ENCODE measurements at regions not wholly inside any gene's neighbourhood (a gene's known extent, or its start where the extent isn't known, plus 50 kb on each side); places are given as distances from the start of the nearest gene placed in this dataset.

GRCh38 chr4:14076776-14077175 is 449.3 kb upstream of the BOD1L1 start:
- Mint-ChIP-seq H3K9me3 (peaks cover 17% of the 10 kb centered on the region), H3K27ac (no peak overlapping the region), H3K27me3 (ENCODE audit: insufficient read depth) (no peaks in the 10 kb centered on the region), H3K4me3 (no peak overlapping the region), H3K36me3 (ENCODE audit: low read depth) (no peaks in the 10 kb centered on the region), H3K4me1 (ENCODE audit: low read depth) (no peaks in the 10 kb centered on the region)
- no peak for DNase-seq (ENCODE audit: low spot score)
- intact Hi-C loops (cut with micrococcal nuclease), result no loop called here

DNA sequence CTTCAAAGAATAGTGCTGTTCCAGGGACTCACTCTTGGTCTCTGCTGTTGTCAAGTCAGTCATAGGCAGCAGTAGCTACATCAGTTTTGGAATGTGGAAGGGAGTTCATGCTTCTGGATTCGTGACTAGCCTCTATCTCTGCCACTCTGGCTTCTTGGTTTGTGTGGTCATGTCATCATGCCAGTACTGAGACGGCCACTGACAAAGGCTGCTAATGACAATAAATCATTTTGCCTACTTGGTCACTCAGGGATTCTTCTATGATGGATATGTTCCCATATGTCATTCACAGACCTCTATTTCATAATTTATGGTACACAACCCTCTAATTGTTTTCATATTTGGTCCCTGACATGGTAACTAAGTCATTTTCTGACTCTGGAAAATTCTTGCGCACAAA is 450.8 kb upstream of the BOD1L1 start:
- DNase-seq (ENCODE audit: low spot score), result no peak
- H3K9me3 Mint-ChIP-seq, result peaks cover 4% of the 10 kb centered on the region
- H3K36me3 Mint-ChIP-seq (ENCODE audit: low read depth), result no peaks in the 10 kb centered on the region
- no peak overlapping the region for H3K27ac Mint-ChIP-seq
- H3K4me3 Mint-ChIP-seq, result no peak overlapping the region
- H3K4me1 Mint-ChIP-seq (ENCODE audit: low read depth), result no peaks in the 10 kb centered on the region
- H3K27me3 Mint-ChIP-seq (ENCODE audit: insufficient read depth), result no peaks in the 10 kb centered on the region
- intact Hi-C loops (cut with micrococcal nuclease), result no loop called here

DNA sequence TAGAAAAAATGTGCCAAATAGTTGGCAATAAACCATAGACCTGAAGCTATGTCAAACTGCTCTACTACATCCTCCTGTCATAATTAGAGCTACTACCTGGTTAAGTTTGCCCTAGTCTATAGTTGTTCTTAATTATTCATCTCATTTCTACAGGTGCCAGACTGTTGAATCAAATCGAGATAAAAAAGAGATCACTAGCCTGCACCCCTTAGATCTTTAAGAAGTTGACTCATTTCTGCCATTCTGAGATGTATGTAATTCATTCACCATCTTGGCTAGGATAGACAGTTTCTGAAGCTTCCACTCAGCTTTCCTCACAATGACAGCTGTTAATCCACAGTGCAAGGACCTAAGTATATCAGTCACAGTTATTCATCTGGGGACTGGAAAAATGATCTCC is 452.1 kb upstream of the BOD1L1 start:
- intact Hi-C loops (cut with micrococcal nuclease), result no loop called here
- no peaks in the 10 kb centered on the region for H3K4me1 Mint-ChIP-seq (ENCODE audit: low read depth)
- no peaks in the 10 kb centered on the region for H3K27me3 Mint-ChIP-seq (ENCODE audit: insufficient read depth)
- no peak overlapping the region for H3K27ac Mint-ChIP-seq
- no peak overlapping the region for H3K4me3 Mint-ChIP-seq
- DNase-seq (ENCODE audit: low spot score), result no peak
- no peaks in the 10 kb centered on the region for H3K9me3 Mint-ChIP-seq
- H3K36me3 Mint-ChIP-seq (ENCODE audit: low read depth), result no peaks in the 10 kb centered on the region

DNA sequence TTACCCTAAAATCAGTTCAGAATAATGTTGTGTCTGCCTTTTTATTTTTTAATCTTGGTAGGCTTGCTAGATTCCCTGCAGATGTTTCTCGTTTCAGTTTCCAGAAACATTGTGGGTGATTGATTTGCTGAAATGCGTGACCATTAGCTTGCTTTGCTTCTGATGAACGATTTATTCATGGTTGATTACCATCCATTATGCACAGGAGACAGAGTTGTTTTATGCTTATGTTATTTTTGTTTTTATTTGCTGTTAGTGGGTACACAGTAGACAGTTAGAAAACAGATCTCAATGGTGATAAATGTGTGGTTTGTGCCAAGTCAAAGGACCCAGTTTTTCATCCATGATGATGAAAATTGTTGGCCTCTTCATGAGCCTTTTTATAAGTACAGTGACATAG is 455.6 kb upstream of the BOD1L1 start:
- H3K36me3 Mint-ChIP-seq (ENCODE audit: low read depth), result no peaks in the 10 kb centered on the region
- peaks cover 4% of the 10 kb centered on the region for H3K9me3 Mint-ChIP-seq
- H3K4me1 Mint-ChIP-seq (ENCODE audit: low read depth), result no peaks in the 10 kb centered on the region
- no peaks in the 10 kb centered on the region for H3K27me3 Mint-ChIP-seq (ENCODE audit: insufficient read depth)
- intact Hi-C loops (cut with micrococcal nuclease), result no loop called here
- no peak overlapping the region for H3K27ac Mint-ChIP-seq
- DNase-seq (ENCODE audit: low spot score), result no peak
- H3K4me3 Mint-ChIP-seq, result no peak overlapping the region

DNA sequence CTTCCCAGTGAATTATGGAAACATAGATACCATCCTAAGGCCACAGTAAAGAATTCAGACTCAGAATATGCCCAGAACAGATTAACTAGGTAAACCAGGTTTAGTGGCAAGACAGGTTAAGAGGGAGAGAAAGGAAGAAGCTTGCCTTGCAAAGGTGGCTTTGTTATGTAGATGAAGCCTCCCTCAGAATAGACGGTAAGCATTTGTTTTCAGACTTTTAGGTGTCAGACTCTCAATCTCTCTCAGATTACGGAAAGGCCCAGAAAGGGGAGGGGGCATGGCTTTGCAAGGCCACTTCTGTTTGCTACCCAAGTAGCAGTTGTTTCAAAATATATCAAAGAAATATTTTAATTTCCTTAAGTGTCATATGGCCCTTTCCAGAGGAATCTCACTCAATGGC is 457.1 kb upstream of the BOD1L1 start:
- Mint-ChIP-seq H3K36me3 (ENCODE audit: low read depth) (no peaks in the 10 kb centered on the region), H3K4me3 (no peak overlapping the region)

DNA sequence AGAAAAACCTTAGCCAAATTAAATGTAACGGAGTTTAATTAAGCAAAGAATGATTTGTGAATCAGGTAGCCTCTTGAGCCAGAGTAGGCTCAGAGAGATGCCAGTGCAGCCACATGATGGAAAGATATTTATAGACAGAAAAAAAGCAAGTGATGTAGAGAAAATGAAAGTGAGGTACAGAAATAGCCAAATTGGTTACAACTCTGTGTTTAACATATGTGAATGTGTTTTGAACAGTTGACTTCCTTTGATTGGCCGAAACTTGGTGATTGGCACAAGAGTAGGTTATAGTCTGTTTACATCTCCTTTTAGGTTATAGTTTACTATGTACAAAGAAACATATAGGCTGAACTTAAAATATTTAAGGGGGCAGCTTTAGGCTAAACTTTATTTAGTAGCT is 459.9 kb upstream of the BOD1L1 start:
- Mint-ChIP-seq H3K9me3 (peaks cover 4% of the 10 kb centered on the region), H3K4me3 (no peak overlapping the region), H3K36me3 (ENCODE audit: low read depth) (no peaks in the 10 kb centered on the region), H3K27me3 (ENCODE audit: insufficient read depth) (no peaks in the 10 kb centered on the region), H3K4me1 (ENCODE audit: low read depth) (no peaks in the 10 kb centered on the region), H3K27ac (no peak overlapping the region)
- intact Hi-C loops (cut with micrococcal nuclease), result no loop called here
- no peak for DNase-seq (ENCODE audit: low spot score)

More for the DNA sequence above, 457.1 kb upstream of the BOD1L1 start:
- Mint-ChIP-seq H3K9me3 (peaks cover 4% of the 10 kb centered on the region), H3K4me1 (ENCODE audit: low read depth) (no peaks in the 10 kb centered on the region), H3K27ac (no peak overlapping the region), H3K27me3 (ENCODE audit: insufficient read depth) (no peaks in the 10 kb centered on the region)
- intact Hi-C loops (cut with micrococcal nuclease), result no loop called here
- no peak for DNase-seq (ENCODE audit: low spot score)

DNA sequence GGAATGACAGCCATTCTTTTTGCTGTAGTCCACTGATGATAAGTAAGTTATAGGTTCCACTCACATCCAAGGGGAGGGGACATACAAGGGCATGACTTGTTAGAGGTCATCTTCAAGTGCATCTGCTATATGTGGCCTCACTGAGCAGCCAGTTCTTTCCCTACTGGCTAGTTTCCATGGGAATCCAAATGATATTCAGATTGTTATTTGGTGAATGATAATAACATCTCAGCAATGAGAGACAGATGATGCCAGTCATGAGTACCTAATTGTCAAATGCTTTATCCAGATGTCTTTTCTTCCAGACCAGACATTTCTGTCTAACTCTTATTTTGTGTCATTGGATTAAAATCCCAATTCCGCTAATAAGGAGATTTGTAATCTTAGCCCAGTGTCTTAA is 460.4 kb upstream of the BOD1L1 start:
- no peaks in the 10 kb centered on the region for H3K27me3 Mint-ChIP-seq (ENCODE audit: insufficient read depth)

GRCh38 chr4:14091531-14091930 is 464.0 kb upstream of the BOD1L1 start:
- Mint-ChIP-seq H3K27ac (no peak overlapping the region), H3K36me3 (ENCODE audit: low read depth) (no peaks in the 10 kb centered on the region), H3K4me3 (no peak overlapping the region), H3K27me3 (ENCODE audit: insufficient read depth) (no peaks in the 10 kb centered on the region), H3K4me1 (ENCODE audit: low read depth) (no peaks in the 10 kb centered on the region), H3K9me3 (no peaks in the 10 kb centered on the region)
- no peak for DNase-seq (ENCODE audit: low spot score)
- intact Hi-C loops (cut with micrococcal nuclease), result no loop called here

More for the DNA sequence above, 460.4 kb upstream of the BOD1L1 start:
- no peak overlapping the region for H3K4me3 Mint-ChIP-seq
- H3K9me3 Mint-ChIP-seq, result peaks cover 4% of the 10 kb centered on the region
- no peaks in the 10 kb centered on the region for H3K4me1 Mint-ChIP-seq (ENCODE audit: low read depth)
- H3K36me3 Mint-ChIP-seq (ENCODE audit: low read depth), result no peaks in the 10 kb centered on the region
- intact Hi-C loops (cut with micrococcal nuclease), result no loop called here
- DNase-seq (ENCODE audit: low spot score), result no peak
- H3K27ac Mint-ChIP-seq, result no peak overlapping the region

DNA sequence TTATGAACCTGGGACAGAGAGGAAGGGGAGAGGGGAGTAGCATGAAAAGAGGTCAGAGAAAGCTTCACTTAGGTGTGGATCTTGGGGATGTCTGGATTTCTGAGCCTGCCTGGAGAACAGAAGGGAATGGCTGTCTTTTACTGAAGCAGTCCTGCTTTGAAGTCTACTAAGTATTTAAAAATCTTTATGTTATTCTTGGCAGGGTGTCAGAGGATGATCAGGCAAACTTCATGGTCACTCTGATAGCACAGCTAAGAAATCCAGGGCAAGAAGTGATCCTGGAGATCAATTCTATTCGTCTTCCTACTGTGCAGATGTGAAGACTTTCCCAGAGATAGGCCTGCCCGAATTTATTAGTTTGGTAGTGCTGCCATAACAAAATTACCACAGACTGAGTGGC is 464.4 kb upstream of the BOD1L1 start:
- Mint-ChIP-seq H3K4me3 (no peak overlapping the region), H3K9me3 (no peaks in the 10 kb centered on the region), H3K27me3 (ENCODE audit: insufficient read depth) (no peaks in the 10 kb centered on the region), H3K4me1 (ENCODE audit: low read depth) (no peaks in the 10 kb centered on the region), H3K36me3 (ENCODE audit: low read depth) (no peaks in the 10 kb centered on the region), H3K27ac (no peak overlapping the region)
- intact Hi-C loops (cut with micrococcal nuclease), result no loop called here
- no peak for DNase-seq (ENCODE audit: low spot score)

DNA sequence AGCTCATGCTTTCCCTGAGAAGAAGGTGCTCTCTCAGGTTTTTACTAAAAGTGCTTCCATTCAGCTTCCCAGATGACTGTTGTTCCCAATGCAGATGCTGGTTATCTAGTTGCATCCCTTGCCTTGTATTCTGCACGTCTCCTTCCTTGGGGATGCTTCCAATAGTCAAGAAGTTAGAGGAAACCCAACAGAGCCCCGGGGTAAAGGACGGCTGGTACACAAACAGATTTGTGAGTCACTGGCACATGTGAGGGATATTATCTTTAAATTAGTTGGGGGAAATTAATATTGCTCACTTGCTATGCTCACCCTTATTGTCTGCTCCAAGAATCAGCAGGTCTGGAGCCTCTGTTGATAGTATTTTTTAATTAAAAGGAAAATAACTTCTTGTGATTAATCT is 465.2 kb upstream of the BOD1L1 start:
- Mint-ChIP-seq H3K36me3 (ENCODE audit: low read depth) (no peaks in the 10 kb centered on the region), H3K27me3 (ENCODE audit: insufficient read depth) (no peaks in the 10 kb centered on the region), H3K27ac (no peak overlapping the region), H3K4me1 (ENCODE audit: low read depth) (no peaks in the 10 kb centered on the region), H3K4me3 (no peak overlapping the region), H3K9me3 (no peaks in the 10 kb centered on the region)
- intact Hi-C loops (cut with micrococcal nuclease), result no loop called here
- DNase-seq (ENCODE audit: low spot score), result no peak

DNA sequence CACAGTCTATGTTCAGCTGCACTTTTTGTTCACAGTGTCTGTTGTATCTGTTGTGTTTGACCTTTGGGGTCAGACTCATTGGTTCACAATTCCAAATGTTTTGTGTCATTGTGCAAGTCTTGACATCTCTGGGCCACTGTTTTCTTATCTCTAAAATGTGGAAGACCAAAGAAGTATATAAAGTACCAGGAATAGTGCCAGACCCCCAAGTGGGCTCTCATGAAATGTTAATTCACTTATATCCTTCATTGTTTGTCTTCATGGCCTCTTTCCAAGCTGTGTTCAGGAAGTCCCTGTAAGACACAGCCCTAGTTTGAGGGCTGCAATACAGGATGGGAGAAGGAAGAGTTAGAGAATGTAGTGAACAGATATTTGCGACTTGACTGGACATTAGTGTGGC is 468.3 kb upstream of the BOD1L1 start:
- intact Hi-C loops (cut with micrococcal nuclease), result no loop called here
- Mint-ChIP-seq H3K4me1 (ENCODE audit: low read depth) (no peaks in the 10 kb centered on the region), H3K4me3 (no peak overlapping the region), H3K9me3 (no peaks in the 10 kb centered on the region), H3K36me3 (ENCODE audit: low read depth) (no peaks in the 10 kb centered on the region), H3K27me3 (ENCODE audit: insufficient read depth) (no peaks in the 10 kb centered on the region), H3K27ac (no peak overlapping the region)
- no peak for DNase-seq (ENCODE audit: low spot score)

DNA sequence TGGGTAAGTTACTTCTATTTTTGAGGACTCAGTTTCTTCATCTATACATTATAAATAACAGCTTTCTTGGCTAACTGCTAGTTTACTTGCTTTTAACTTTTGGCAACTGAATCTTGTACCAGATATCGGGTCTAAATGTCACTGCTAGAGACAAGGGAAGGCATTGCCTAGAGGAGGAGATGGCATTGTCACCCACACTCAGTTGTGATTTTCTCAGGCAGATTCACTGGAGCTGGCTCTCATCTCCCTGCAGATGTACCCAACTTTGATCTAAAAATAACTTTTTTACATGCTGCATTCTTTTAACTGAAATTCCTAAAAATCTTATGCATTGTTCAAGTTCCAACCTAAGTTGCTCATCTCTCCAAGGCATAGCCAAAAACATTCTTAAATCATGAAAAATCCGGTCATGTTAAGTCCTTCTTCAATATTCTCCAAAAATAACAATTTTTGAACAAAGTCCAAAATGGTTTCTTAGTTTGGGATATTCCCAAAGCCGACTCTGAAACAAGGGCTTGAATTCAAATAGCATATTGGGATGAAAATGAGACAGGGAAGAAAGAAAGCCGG is 469.0 kb upstream of the BOD1L1 start:
- Mint-ChIP-seq H3K36me3 (ENCODE audit: low read depth) (no peaks in the 10 kb centered on the region), H3K27me3 (ENCODE audit: insufficient read depth) (no peaks in the 10 kb centered on the region), H3K4me1 (ENCODE audit: low read depth) (no peaks in the 10 kb centered on the region), H3K9me3 (no peaks in the 10 kb centered on the region), H3K4me3 (no peak overlapping the region), H3K27ac (no peak overlapping the region)
- intact Hi-C loops (cut with micrococcal nuclease), result no loop called here
- DNase-seq (ENCODE audit: low spot score), result no peak

DNA sequence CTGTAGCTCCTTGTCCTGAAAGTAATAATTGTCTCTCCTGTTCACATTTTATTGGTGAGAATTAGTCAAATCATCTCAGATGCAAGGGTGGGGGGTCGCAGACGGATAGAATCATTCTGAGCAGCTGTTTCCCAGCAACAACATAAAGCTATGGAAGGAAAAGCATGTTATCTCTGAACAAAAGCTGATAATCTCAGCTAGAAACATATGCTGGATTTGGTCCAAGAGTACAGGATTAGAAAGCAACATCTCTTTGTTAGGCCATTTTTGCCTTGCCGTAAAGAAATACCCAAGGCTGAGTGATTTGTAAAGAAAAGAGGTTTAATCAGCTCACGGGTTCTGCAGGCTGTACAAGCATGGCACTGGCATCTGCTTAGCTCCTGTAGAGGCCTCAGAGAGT is 472.8 kb upstream of the BOD1L1 start:
- H3K27ac Mint-ChIP-seq, result no peak overlapping the region

DNA sequence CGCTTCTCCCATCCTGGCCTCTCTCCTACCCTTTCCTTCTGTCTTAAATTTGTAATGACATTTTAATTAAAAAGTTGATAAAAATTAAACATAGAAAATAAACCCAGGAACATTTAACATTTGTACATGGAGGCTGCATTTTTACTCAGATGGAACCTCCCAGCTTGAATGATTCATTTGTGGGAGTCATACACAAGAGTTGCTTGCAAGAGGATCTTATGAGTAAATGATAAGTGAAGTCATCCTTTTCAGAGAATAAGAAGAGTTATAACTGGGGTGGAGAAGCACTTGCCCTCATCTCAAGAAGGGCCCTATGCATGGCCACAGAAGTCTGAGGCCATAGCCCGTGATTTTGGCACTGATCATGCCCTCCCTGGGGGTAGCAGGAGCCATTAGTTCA is 482.9 kb upstream of the BOD1L1 start:
- H3K4me1 Mint-ChIP-seq (ENCODE audit: low read depth), result no peaks in the 10 kb centered on the region
- no peaks in the 10 kb centered on the region for H3K36me3 Mint-ChIP-seq (ENCODE audit: low read depth)
- intact Hi-C loops (cut with micrococcal nuclease), result no loop called here

More for the DNA sequence above, 472.8 kb upstream of the BOD1L1 start:
- H3K4me1 Mint-ChIP-seq (ENCODE audit: low read depth), result no peaks in the 10 kb centered on the region
- H3K27me3 Mint-ChIP-seq (ENCODE audit: insufficient read depth), result no peaks in the 10 kb centered on the region
- no peaks in the 10 kb centered on the region for H3K9me3 Mint-ChIP-seq
- no peak overlapping the region for H3K4me3 Mint-ChIP-seq
- no peak for DNase-seq (ENCODE audit: low spot score)
- intact Hi-C loops (cut with micrococcal nuclease), result no loop called here
- no peaks in the 10 kb centered on the region for H3K36me3 Mint-ChIP-seq (ENCODE audit: low read depth)

More for the DNA sequence above, 482.9 kb upstream of the BOD1L1 start:
- no peak for DNase-seq (ENCODE audit: low spot score)
- Mint-ChIP-seq H3K27me3 (ENCODE audit: insufficient read depth) (no peaks in the 10 kb centered on the region), H3K27ac (no peak overlapping the region), H3K4me3 (no peak overlapping the region), H3K9me3 (peaks cover 6% of the 10 kb centered on the region)

All from activated T-helper 1 cell treated with anti-CD3 and anti-CD28 coated beads, Interleukin-12 subunit alpha, Interleukin-12 subunit beta, Interleukin-2, Interleukin-4 antibody, amounts not matched to agents 30 ng/mL and 10 ng/mL and 1 ng/mL, durations not matched to agents 14 hours and 24 hours and 36 hours (primary cell).